Lower leg skin (tissue), 4 donors: ENCODE measurements at regions not wholly inside any gene's neighbourhood (a gene's known extent, or its start where the extent isn't known, plus 50 kb on each side); places are given as distances from the start of the nearest gene placed in this dataset.

Experiments
- DNase-seq, 2 donors: peaks; one replicate each; pipeline ENCODE4 v3.0.0-alpha.2; 2019; ENCODE audit warnings: low spot score in 2 of 2
- H3K4me3 ChIP-seq: fragments of 200-600 bp; sonication (generic); 2 replicates; pipeline ENCODE4 v1.5.1; 2017; ENCODE audit warnings: mild to moderate bottlenecking, low read depth; ENCODE audit not compliant: poor library complexity, severe bottlenecking
- POLR2A ChIP-seq, 2 donors: fragments of 450-650 bp; IDR thresholded peaks; one replicate each; pipeline ENCODE4 v1.6.1; 2016 to 2017; ENCODE audit warnings: antibody characterized with exemption in 2 of 2, mild to moderate bottlenecking in 1 of 2, moderate library complexity in 1 of 2
- WGBS, 2 donors: methylation state at CpG; one replicate each; pipeline ENCODE4 v1.1.5; 2018; 5-methylcytosine and 5-hydroxymethylcytosine counted together
- intact Hi-C: fragments of 100-400 bp; cut with DNase I; formaldehyde crosslinking; loops from one replicate; pipeline ENCODE4 v1.15.0; 2023; ENCODE audit warnings: low total_unique reads
- TF ChIP-seq, protein P1 (sequence below), 3 donors: fragments of 450-650 bp; IDR thresholded peaks; one replicate each; pipeline ENCODE4 v1.5.1; 2016; ENCODE audit warnings: antibody characterized with exemption in 3 of 3, mild to moderate bottlenecking in 3 of 3, moderate library complexity in 2 of 3

DNA sequence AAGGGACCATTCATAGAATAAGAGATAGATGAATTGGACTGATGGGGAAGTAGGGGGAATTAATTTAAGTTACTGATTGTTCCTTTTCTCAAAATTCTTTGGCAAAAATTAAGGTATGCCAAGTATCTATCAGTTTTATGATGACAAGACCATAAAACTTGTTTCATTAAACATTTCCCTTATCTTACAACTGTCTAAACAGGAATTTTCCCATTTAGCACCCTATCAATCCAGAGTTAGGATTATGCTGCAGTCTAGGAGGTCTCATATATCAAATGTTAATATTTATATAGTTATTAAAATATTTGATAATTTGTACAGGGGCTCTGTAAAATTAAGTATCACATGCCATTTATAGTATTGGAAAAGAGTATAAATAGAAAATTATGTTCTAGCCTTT, 51.5 kb upstream of the ARID1B start:
- no peak for DNase-seq
- TF ChIP-seq POLR2A (IDR thresholded peaks at IDR 0.05) = no peak
- no peak overlapping the region for H3K4me3 ChIP-seq
- intact Hi-C loops = no loop called here

DNA sequence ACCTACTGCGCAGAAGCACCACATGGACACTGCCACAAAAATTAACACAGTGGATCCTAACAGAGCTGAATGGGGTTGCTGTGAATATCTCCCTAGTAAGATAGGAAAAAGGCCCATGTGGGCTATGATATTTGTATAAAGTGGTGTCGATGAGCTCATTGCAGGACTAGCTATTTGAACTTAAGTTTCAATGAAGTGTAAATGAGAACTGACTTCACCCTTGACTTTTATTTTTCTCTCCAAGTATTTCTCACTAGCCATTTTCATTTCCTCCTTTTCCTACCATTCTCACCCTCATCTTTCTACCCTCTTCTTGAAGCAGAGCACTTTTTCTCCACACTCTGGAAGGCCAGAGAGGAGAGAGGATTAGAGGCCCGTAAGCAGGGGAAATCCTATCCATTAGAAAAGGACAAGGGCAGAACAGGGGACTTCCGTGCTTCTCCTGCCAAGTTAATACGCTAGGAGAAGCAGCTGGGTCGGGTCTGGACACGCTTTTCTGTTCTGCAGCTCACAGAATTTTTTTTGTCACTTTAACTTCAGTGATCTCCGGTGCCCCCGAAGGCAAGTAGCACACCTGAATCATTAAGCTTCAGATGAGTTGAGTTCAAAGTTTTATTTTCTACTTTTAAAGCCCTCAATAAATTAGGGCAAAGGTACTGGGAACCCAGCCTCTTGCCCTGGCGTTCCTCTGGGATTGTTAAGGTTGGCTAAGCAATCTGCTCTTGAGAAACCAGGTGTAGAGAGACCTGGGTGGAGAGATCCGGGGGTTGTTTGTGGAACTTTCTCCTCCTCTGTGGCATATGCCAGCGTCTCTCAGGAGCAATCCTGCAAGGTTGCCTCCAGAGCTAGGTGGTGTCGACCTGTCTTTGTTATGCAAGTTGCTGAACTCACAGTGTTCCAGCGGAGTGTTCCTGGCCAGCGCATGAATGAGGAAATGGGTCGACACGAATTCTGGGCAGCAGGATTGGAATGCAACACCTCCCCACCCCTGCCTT, 56.2 kb upstream of the ARID1B start:
- H3K4me3 ChIP-seq = no peak overlapping the region
- 35 to 44% methylated on average over 17 of the region's 17 CpGs for WGBS, 2 donors
- intact Hi-C loops = loop anchor here (5.0 kb wide), 1 partner anchor 56 kb away; the partner anchor contains the start of gene ARID1B
- DNase-seq = peak in 1 of 2 donors; percentile 48
- TF ChIP-seq, protein P1, sequence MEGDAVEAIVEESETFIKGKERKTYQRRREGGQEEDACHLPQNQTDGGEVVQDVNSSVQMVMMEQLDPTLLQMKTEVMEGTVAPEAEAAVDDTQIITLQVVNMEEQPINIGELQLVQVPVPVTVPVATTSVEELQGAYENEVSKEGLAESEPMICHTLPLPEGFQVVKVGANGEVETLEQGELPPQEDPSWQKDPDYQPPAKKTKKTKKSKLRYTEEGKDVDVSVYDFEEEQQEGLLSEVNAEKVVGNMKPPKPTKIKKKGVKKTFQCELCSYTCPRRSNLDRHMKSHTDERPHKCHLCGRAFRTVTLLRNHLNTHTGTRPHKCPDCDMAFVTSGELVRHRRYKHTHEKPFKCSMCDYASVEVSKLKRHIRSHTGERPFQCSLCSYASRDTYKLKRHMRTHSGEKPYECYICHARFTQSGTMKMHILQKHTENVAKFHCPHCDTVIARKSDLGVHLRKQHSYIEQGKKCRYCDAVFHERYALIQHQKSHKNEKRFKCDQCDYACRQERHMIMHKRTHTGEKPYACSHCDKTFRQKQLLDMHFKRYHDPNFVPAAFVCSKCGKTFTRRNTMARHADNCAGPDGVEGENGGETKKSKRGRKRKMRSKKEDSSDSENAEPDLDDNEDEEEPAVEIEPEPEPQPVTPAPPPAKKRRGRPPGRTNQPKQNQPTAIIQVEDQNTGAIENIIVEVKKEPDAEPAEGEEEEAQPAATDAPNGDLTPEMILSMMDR (IDR thresholded peaks at IDR 0.05) = no peak
- TF ChIP-seq POLR2A (IDR thresholded peaks at IDR 0.05) = no peak

DNA sequence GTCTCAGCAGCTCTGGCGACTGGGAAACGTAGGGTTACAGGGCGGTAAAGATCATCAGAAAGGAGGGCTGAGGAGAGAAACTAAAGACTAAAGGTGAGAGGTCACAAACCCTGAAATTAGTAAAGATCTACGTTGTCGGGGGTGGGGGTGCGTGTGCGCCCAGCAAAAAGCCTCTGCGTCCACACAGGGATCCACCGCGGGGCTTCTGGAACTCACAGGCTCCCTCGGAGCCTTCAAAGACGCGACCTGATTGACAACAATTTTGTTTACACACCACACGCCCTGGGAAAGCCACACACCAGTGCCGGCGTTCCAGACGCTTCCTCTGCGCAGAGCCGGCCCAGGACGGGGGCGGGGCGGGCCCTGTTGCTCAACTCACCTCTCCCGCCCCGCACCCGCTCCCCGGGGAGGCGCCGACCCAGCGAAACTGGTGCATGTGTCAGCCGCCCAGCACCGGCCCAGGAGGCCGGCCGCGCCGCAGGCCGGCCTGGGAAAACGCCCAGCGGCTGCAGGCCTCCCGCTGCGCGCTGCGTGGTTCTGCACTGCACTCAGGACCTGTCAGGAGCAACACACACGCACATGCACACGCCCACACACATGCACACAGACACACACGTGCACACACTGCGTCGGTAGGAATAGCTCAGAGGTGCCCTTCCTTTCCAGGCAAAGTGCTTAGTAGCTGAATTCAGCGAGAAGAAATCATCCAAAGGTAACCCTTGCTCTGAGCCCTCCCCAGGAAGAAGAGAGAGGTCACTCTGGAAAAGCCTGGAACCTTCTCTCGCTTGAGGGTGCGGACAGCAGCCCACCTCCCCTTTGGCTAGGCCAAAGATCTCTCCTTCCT, 57.2 kb upstream of the ARID1B start:
- intact Hi-C loops = loop anchor here (5.0 kb wide), 1 partner anchor 57 kb away; the partner anchor contains the start of gene ARID1B
- no peak overlapping the region for H3K4me3 ChIP-seq
- WGBS, 2 donors = 6 to 10% methylated on average over 26 to 41 of the region's 50 CpGs
- TF ChIP-seq POLR2A (IDR thresholded peaks at IDR 0.05) = no peak
- TF ChIP-seq, protein P1 (IDR thresholded peaks at IDR 0.05) = no peak
- peak; percentile 92 to 98 for DNase-seq

DNA sequence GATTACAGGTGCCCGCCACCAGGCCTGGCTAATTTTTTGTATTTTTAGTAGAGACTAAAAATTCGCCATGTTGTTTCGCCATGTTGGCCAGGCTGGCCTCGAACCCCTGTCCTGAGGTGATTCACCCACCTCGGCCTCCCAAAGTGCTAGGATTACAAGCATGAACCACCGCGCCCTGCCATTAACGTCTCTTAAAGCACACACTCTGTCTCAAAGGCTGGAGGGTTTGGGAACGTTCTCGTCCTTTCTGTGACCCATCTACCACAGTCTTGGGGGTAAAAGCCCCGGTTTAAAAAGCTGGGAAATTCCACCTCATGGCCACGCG, 57.8 kb upstream of the ARID1B start:
- peak in 1 of 2 donors; percentile 28 for DNase-seq
- WGBS, 2 donors = 63 to 66% methylated on average over 13 of the region's 13 CpGs
- no peak overlapping the region for H3K4me3 ChIP-seq
- intact Hi-C loops = no loop called here
- TF ChIP-seq, protein P1 (IDR thresholded peaks at IDR 0.05) = no peak
- no peak for TF ChIP-seq POLR2A (IDR thresholded peaks at IDR 0.05)

DNA sequence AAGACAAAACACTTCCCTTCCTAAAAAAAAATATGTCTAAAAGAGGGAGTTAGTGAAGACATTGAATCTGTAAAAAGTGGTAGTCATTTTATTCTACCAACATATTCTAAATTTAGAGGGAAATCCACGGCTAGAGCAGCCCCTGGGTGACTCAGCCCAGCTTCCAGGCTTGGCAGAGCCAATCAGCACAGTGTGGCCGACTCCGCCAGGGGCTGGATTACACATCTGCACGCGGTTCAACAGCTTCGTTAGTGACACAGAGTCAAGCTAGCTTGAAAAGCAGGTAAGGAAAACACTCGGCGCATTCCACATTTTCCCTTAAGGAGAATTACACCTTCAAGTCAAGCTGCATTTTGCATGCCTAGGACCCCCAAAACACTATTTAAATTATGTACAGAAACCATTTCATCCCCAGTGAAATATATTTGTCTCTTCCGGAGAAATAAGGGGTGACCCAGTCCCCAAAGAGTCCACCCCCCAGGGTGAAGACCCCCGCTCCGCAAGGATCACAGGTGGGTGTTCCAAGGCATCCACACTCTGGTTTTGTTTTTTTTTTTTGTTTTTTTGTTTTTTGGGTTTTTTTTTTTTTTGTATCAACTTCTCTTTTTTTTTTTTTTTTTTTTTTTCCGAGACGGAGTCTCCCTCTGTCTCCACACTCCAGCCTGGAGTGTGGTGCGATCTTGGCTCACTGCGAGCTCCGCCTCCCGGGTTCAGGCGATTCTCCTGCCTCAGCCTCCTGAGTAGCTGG, 58.4 kb upstream of the ARID1B start:
- 51 to 56% methylated on average over 18 of the region's 18 CpGs for WGBS, 2 donors
- no peak for TF ChIP-seq POLR2A (IDR thresholded peaks at IDR 0.05)
- TF ChIP-seq, protein P1 (IDR thresholded peaks at IDR 0.05) = no peak
- no peak overlapping the region for H3K4me3 ChIP-seq
- DNase-seq = peak; percentile 82 to 93
- intact Hi-C loops = no loop called here
